Smooth muscle cell (in vitro differentiated cells): ENCODE measurements at regions not wholly inside any gene's neighbourhood (a gene's known extent, or its start where the extent isn't known, plus 50 kb on each side); places are given as distances from the start of the nearest gene placed in this dataset.

Source experiments
- DNase-seq: peaks from one replicate; lab custom pipeline; 2025; ENCODE audit not compliant: unreplicated experiment; lab: John Stamatoyannopoulos, UW
- H2AFZ ChIP-seq: fragments of 200-600 bp; sonication (generic); 2 replicates; pipeline ENCODE4 v1.6.0; 2016; ENCODE audit warnings: antibody characterized with exemption, low read depth, mild to moderate bottlenecking
- H3F3A ChIP-seq: fragments of 200-600 bp; sonication (generic); 2 replicates; pipeline ENCODE4 v1.6.0; 2017; ENCODE audit warnings: antibody characterized with exemption, low read depth
- H3K27ac ChIP-seq: fragments of 200-600 bp; sonication (generic); 2 replicates; pipeline ENCODE4 v1.5.1; 2016; ENCODE audit warnings: low read depth, mild to moderate bottlenecking
- H3K27me3 ChIP-seq: fragments of 200-600 bp; sonication (generic); 2 replicates; pipeline ENCODE4 v1.6.1; 2016; ENCODE audit warnings: low read depth, mild to moderate bottlenecking
- H3K36me3 ChIP-seq: fragments of 200-600 bp; sonication (generic); 2 replicates; pipeline ENCODE4 v1.5.1; 2016; ENCODE audit warnings: low read depth
- H3K4me1 ChIP-seq: fragments of 200-600 bp; sonication (generic); 2 replicates; pipeline ENCODE4 v1.5.1; 2016; ENCODE audit warnings: low read depth
- H3K4me2 ChIP-seq: fragments of 200-600 bp; sonication (generic); 2 replicates; pipeline ENCODE4 v1.6.0; 2016; ENCODE audit warnings: mild to moderate bottlenecking
- H3K4me3 ChIP-seq: fragments of 200-600 bp; sonication (generic); 2 replicates; pipeline ENCODE4 v1.5.1; 2016; ENCODE audit warnings: mild to moderate bottlenecking
- H3K79me2 ChIP-seq: fragments of 200-600 bp; sonication (generic); 2 replicates; pipeline ENCODE4 v1.6.0; 2016; ENCODE audit warnings: low read depth, mild to moderate bottlenecking
- H3K9ac ChIP-seq: fragments of 200-600 bp; sonication (generic); 2 replicates; pipeline ENCODE4 v1.6.0; 2016; ENCODE audit warnings: low read depth
- H3K9me3 ChIP-seq: fragments of 200-600 bp; sonication (generic); replicated peaks from 2 replicates; pipeline ENCODE4 v1.5.1; 2016; ENCODE audit warnings: low read depth
- H4K20me1 ChIP-seq: fragments of 200-600 bp; sonication (generic); 2 replicates; pipeline ENCODE4 v1.6.0; 2016; ENCODE audit warnings: low read depth
- CTCF ChIP-seq: fragments of 200-600 bp; sonication (generic); IDR thresholded peaks from 2 replicates; pipeline ENCODE4 v1.5.1; 2017; ENCODE audit warnings: borderline replicate concordance, mild to moderate bottlenecking, antibody characterized with exemption; ENCODE audit not compliant: insufficient read depth, poor library complexity, severe bottlenecking
- WGBS: methylation state at CpG from one replicate; pipeline ENCODE4 v1.1.7; 2016; ENCODE audit warnings: low lambda C conversion rate; 5-methylcytosine and 5-hydroxymethylcytosine counted together

DNA sequence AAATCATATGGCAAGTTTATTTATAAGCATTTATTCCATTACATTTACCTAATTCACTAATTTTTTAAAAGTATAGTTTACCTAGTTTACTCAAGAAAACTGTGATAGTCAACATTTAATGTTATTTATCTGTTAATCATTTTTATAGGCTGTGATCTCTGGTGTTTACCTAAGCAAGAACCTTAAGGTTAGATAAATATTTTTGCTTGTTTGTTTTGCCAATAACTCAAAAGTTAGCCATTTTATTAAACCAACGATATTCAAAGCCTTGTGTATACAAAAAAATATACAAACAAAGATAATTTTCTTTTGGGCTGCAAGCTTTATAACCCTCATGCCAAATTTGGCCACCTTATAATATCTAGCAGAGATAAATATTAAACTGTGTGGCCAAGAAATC, 157.3 kb downstream of the SLCO1B3 start:
- WGBS = 82% methylated on average over 1 of the region's 1 CpG
- Histone ChIP-seq H3K4me3 (no peak overlapping the region), H3K4me2 (no peak overlapping the region), H3K27ac (no peak overlapping the region), H3K9ac (no peak overlapping the region), H3K9me3 (peaks cover 3% of the 10 kb centered on the region), H3K36me3 (no peaks in the 10 kb centered on the region), H4K20me1 (no peaks in the 10 kb centered on the region), H3F3A (no peaks in the 10 kb centered on the region), H2AFZ (no peak overlapping the region), H3K4me1 (no peaks in the 10 kb centered on the region), H3K27me3 (no peaks in the 10 kb centered on the region), H3K79me2 (no peaks in the 10 kb centered on the region)
- no peak for TF ChIP-seq CTCF
- no peak for DNase-seq

GRCh38 chr12:20969766-20970165, 159.3 kb downstream of the SLCO1B3 start:
- Histone ChIP-seq H3F3A (no peaks in the 10 kb centered on the region), H3K4me1 (no peaks in the 10 kb centered on the region), H3K4me2 (no peak overlapping the region), H3K27ac (no peak overlapping the region), H3K27me3 (no peaks in the 10 kb centered on the region), H3K4me3 (no peak overlapping the region), H3K36me3 (no peaks in the 10 kb centered on the region), H3K9me3 (peaks cover 3% of the 10 kb centered on the region), H4K20me1 (no peaks in the 10 kb centered on the region), H2AFZ (no peak overlapping the region), H3K9ac (no peak overlapping the region), H3K79me2 (no peaks in the 10 kb centered on the region)
- WGBS = 77% methylated on average over 4 of the region's 4 CpGs
- no peak for TF ChIP-seq CTCF
- DNase-seq = no peak

DNA sequence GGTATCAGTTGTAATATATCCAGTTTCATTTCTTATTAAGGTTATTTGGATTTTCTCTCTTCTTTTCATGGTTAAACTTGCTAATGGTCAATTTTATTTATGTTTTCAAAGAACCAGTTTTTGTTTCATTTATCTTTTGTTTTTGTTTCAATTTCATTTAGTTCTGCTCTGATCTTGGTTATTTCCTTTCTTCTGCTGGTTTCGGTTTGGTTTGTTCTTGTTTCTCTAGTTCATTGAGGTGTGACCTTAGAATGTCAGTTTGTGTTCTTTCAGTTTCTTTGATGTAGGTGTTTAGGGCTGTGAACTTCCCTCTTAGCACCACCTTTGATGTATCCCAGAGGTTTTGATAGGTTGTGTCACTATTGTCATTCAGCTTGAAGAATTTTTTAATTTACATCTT, 145.6 kb upstream of the SLCO1B1 start:
- Histone ChIP-seq H3K27me3 (no peaks in the 10 kb centered on the region), H3K4me1 (no peaks in the 10 kb centered on the region), H2AFZ (no peak overlapping the region), H3K9me3 (no peaks in the 10 kb centered on the region), H3K79me2 (no peaks in the 10 kb centered on the region), H3K4me3 (no peak overlapping the region), H3F3A (no peaks in the 10 kb centered on the region), H3K27ac (no peak overlapping the region), H4K20me1 (no peaks in the 10 kb centered on the region), H3K36me3 (no peaks in the 10 kb centered on the region), H3K9ac (no peak overlapping the region), H3K4me2 (no peak overlapping the region)
- no peak for DNase-seq
- TF ChIP-seq CTCF = no peak
- 88% methylated on average over 1 of the region's 1 CpG for WGBS

GRCh38 chr12:21001778-21002177, 129.2 kb upstream of the SLCO1B1 start:
- Histone ChIP-seq H3F3A (no peaks in the 10 kb centered on the region), H3K36me3 (no peaks in the 10 kb centered on the region), H3K9ac (no peak overlapping the region), H3K79me2 (no peaks in the 10 kb centered on the region), H2AFZ (no peak overlapping the region), H3K4me1 (no peaks in the 10 kb centered on the region), H4K20me1 (no peaks in the 10 kb centered on the region), H3K4me2 (no peak overlapping the region), H3K27me3 (no peaks in the 10 kb centered on the region), H3K4me3 (no peak overlapping the region), H3K27ac (no peak overlapping the region), H3K9me3 (no peaks in the 10 kb centered on the region)
- 68% methylated on average over 2 of the region's 2 CpGs for WGBS
- TF ChIP-seq CTCF = no peak
- DNase-seq = no peak
